Esophagus squamous epithelium (tissue), 5 donors: ENCODE measurements at regions not wholly inside any gene's neighbourhood (a gene's known extent, or its start where the extent isn't known, plus 50 kb on each side); places are given as distances from the start of the nearest gene placed in this dataset.

Experiments
- DNase-seq: peaks from one replicate; lab custom pipeline; 2025; lab: John Stamatoyannopoulos, UW
- H3K27ac ChIP-seq, 4 donors: fragments of 200-600 bp; sonication (generic); one replicate each; pipeline ENCODE4 v1.5.1; 2016 to 2019; ENCODE audit warnings: mild to moderate bottlenecking in 1 of 4
- H3K27me3 ChIP-seq, 4 donors: fragments of 200-600 bp; sonication (generic); 1 replicate in 3 of 4; 2 replicates in 1 of 4; pipeline versions ENCODE4 v1.5.1 to v1.6.0; 2017 to 2021; ENCODE audit warnings: antibody characterized with exemption in 1 of 4
- H3K36me3 ChIP-seq, 3 donors: fragments of 200-600 bp; sonication (generic); one replicate each; pipeline ENCODE4 v1.5.1; 2016 to 2019
- H3K4me1 ChIP-seq, 3 donors: fragments of 200-600 bp; sonication (generic); one replicate each; pipeline ENCODE4 v1.5.1; 2017 to 2019
- H3K4me3 ChIP-seq, 4 donors: fragments of 200-600 bp; sonication (generic); 1 replicate in 3 of 4; 2 replicates in 1 of 4; pipeline ENCODE4 v1.5.1; 2016 to 2019; ENCODE audit warnings: mild to moderate bottlenecking in 2 of 4, moderate library complexity in 1 of 4
- H3K9me3 ChIP-seq, 3 donors: fragments of 200-600 bp; sonication (generic); one replicate each; pipeline ENCODE4 v1.5.1; 2016 to 2019
- POLR2A ChIP-seq, 4 donors: fragments of 450-650 bp; IDR thresholded peaks; one replicate each; pipeline ENCODE4 v1.6.1; 2017; ENCODE audit warnings: antibody characterized with exemption in 4 of 4, mild to moderate bottlenecking in 4 of 4, moderate library complexity in 3 of 4
- WGBS, 2 donors: methylation state at CpG; one replicate each; pipeline ENCODE4 v1.1.5; 2018; 5-methylcytosine and 5-hydroxymethylcytosine counted together
- intact Hi-C: fragments of 100-400 bp; cut with DNase I; formaldehyde crosslinking; loops from one replicate; pipeline ENCODE4 v1.15.0; 2022
- TF ChIP-seq, protein P1 (sequence below), 6 experiments: fragments of 450-650 bp in 4 of 6; fragments of 200-600 bp in 2 of 6; sonication (generic) in 2 of 6; IDR thresholded peaks; one replicate each; pipeline ENCODE4 v1.5.1; 2016 to 2019; ENCODE audit warnings: antibody characterized with exemption in 6 of 6, mild to moderate bottlenecking in 4 of 6, moderate library complexity in 4 of 6
- donor health status: DM: yes; HTN: yes; CAD: no.

DNA sequence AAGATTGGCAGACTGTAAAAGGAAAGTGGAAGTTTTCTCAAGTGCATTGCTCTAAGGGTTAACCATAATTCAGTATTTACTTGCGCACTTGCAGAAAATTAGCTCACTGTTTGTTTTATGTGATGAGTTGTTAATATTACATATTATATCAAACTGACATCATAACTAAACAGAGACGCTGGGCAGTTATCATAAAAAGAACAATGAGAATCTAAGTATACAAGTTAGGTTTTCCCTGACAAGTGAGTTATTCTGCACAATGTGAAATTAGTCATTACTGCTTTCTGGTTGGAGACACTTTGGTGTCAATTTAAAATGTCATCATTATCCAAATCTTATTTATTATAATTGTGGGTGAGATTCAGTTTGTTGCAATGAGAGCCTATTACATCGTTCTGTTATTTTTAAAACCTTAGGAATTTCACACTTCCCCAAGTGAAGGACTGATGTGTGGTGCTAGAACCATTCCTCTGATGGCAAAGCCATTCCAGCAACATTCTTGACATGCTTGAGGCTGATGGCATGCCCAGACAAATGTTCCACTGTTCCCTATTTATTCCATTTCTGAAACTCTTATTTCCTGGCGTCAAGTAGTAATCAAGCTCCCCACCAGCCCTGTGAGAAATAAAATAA lies 90.1 kb upstream of the FLRT2 start:
- Histone ChIP-seq H3K4me1 (peaks cover 5 to 14% (median 7%) of the 10 kb centered on the region in 3 donors), H3K27ac (no peak overlapping the region), H3K27me3 (no peaks in the 10 kb centered on the region), H3K36me3 (no peaks in the 10 kb centered on the region), H3K9me3 (no peaks in the 10 kb centered on the region), H3K4me3 (no peak overlapping the region)
- no peak for DNase-seq
- TF ChIP-seq POLR2A (IDR thresholded peaks at IDR 0.05), result no peak
- TF ChIP-seq, protein P1, sequence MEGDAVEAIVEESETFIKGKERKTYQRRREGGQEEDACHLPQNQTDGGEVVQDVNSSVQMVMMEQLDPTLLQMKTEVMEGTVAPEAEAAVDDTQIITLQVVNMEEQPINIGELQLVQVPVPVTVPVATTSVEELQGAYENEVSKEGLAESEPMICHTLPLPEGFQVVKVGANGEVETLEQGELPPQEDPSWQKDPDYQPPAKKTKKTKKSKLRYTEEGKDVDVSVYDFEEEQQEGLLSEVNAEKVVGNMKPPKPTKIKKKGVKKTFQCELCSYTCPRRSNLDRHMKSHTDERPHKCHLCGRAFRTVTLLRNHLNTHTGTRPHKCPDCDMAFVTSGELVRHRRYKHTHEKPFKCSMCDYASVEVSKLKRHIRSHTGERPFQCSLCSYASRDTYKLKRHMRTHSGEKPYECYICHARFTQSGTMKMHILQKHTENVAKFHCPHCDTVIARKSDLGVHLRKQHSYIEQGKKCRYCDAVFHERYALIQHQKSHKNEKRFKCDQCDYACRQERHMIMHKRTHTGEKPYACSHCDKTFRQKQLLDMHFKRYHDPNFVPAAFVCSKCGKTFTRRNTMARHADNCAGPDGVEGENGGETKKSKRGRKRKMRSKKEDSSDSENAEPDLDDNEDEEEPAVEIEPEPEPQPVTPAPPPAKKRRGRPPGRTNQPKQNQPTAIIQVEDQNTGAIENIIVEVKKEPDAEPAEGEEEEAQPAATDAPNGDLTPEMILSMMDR (IDR thresholded peaks at IDR 0.05), result no peak
- WGBS, 2 donors, result 41 to 43% methylated on average over 4 of the region's 4 CpGs
- intact Hi-C loops, result no loop called here

DNA sequence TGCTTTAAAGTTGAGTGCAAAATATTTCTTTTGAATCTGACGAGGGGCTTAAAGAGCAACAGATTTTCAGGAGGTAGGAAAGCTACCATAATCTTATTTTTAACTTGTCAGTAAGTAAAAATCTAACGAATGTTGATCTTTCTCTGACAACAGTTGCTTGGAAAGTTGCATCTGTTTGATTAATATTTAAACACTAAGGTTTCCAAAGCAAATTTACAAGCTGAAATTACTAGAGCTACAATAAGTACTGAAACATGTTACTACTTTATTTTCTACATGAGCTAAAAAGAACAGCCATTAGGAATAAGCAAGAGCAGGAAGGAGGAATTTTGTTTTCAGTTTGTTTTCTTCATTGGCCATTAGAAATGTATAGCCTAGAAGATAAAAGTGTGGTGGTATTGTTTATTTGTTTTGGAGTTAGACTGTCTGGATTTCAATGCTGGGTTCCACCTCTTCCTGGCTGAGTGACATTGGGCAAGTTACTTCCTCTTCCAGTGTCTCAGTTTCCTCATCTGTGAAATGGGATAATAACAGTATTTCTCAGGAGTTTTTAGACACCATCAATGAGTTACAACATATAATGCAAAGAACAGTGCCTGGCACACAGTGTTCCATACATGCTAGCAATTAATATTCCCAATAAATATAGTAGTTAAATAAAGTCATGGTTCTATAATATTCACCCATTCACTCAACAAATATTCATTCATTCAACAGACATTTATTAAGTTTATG lies 87.9 kb upstream of the FLRT2 start:
- Histone ChIP-seq H3K9me3 (no peaks in the 10 kb centered on the region), H3K4me3 (no peak overlapping the region), H3K27ac (no peak overlapping the region), H3K36me3 (no peaks in the 10 kb centered on the region), H3K27me3 (no peaks in the 10 kb centered on the region), H3K4me1 (peaks cover 5 to 14% (median 7%) of the 10 kb centered on the region in 3 donors)
- WGBS, 2 donors, result 42 to 89% methylated on average over 2 of the region's 2 CpGs
- DNase-seq, result no peak
- TF ChIP-seq, protein P1 (IDR thresholded peaks at IDR 0.05), result no peak
- no peak for TF ChIP-seq POLR2A (IDR thresholded peaks at IDR 0.05)
- intact Hi-C loops, result no loop called here

DNA sequence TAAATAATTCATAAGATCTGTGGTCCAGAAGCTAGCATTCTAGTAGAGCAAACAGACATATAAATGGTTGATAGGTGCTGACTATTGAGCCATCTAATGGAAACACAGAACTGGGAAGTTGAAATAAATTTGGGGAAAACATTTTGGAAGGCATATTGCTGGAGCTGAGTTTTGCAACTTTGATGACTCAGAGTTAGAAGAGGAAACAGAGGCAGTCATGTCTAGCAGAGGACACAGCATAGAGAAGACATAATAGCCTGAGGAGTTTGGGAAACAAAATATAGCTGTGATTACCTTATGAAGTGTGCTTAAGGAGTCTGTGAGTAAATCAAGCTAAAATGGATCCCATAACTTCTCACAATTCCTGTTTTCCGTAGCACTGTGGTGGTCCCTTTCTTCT lies 86.9 kb upstream of the FLRT2 start:
- Histone ChIP-seq H3K36me3 (no peaks in the 10 kb centered on the region), H3K4me1 (peaks cover 1 to 6% (median 1%) of the 10 kb centered on the region in 3 donors), H3K27ac (no peak overlapping the region), H3K4me3 (no peak overlapping the region), H3K9me3 (no peaks in the 10 kb centered on the region), H3K27me3 (no peaks in the 10 kb centered on the region)
- 89% methylated on average over 1 of the region's 1 CpG for WGBS, 2 donors
- intact Hi-C loops, result no loop called here
- no peak for TF ChIP-seq POLR2A (IDR thresholded peaks at IDR 0.05)
- TF ChIP-seq, protein P1 (IDR thresholded peaks at IDR 0.05), result no peak
- no peak for DNase-seq

DNA sequence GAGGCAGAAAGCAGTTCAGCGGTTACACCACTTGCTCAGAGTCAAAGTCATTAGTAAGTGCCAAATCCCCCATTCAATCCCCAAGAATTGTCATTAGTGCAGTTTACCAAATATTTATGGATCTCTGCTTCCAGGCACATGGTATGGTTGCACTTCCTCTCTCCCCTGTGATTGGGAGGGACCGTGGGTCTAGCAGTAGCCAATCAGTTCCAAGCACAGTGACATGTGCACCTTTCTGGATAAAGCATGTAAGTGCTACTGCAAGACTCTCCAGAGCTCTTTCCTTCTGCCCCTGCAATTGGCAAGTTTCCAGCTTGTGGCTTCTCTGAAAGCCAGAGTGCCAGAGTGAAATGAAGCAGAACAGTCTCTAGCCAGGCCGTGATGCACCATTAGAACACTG lies 85.3 kb upstream of the FLRT2 start:
- no peak for DNase-seq
- H3K27ac ChIP-seq, result no peak overlapping the region
- no peaks in the 10 kb centered on the region for H3K27me3 ChIP-seq
- no peak overlapping the region for H3K4me3 ChIP-seq
- H3K9me3 ChIP-seq, result no peaks in the 10 kb centered on the region
- TF ChIP-seq POLR2A (IDR thresholded peaks at IDR 0.05), result no peak
- TF ChIP-seq, protein P1 (IDR thresholded peaks at IDR 0.05), result no peak
- WGBS, 2 donors, result 70 to 74% methylated on average over 2 of the region's 3 CpGs
- intact Hi-C loops, result no loop called here
- no peaks in the 10 kb centered on the region for H3K36me3 ChIP-seq
- H3K4me1 ChIP-seq, result peaks cover 0 to 4% (median 0%) of the 10 kb centered on the region in 3 donors

DNA sequence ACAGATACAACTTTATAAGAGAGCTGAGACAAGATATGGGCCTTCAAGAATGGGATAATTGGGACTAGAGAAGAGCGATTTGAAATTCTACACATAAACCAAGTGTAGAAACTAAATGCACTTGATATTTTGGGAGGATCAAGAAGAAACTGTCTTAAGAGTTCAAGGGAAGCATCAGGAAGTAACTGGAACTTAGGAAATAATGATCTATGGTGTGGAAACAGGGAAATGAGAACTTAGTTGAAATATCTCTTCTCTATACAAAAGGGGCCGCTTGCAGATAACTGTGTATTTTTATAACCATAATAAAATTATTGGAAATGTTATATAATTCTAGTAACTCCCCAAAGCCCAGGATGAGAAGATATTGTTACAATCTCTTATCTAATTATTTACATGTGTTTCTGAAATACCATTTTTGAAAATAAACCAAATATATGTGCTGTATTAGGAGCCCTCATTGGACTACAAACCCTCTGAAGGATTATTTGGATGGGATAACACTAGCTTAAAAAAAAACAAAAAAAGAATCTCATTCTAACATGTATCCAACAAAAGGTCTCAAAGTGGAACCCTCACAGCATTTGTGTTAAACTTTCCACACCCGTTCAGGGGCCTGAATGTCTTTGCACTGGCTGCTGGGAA lies 84.7 kb upstream of the FLRT2 start:
- Histone ChIP-seq H3K27ac (no peak overlapping the region), H3K27me3 (no peaks in the 10 kb centered on the region), H3K4me1 (peaks cover 0 to under 1% (median 0%) of the 10 kb centered on the region in 3 donors), H3K36me3 (no peaks in the 10 kb centered on the region), H3K4me3 (no peak overlapping the region), H3K9me3 (no peaks in the 10 kb centered on the region)
- no peak for DNase-seq
- WGBS, 2 donors, result 81% methylated on average over 3 of the region's 3 CpGs
- TF ChIP-seq, protein P1 (IDR thresholded peaks at IDR 0.05), result no peak
- no peak for TF ChIP-seq POLR2A (IDR thresholded peaks at IDR 0.05)
- intact Hi-C loops, result no loop called here
